ENCODE measurements at regions not wholly inside any gene's neighbourhood (a gene's known extent, or its start where the extent isn't known, plus 50 kb on each side); places are given as distances from the start of the nearest gene placed in this dataset.

- ChIA-PET POLR2A (no interaction called here), CTCF (interaction anchor here (0.5 kb wide), 1 partner anchor 982 kb away, joined by 3 read pairs; no protein-coding TSS in a partner anchor)
- TF ChIP-seq ZBTB7A (tag by site-specific recombination; IDR thresholded peaks at IDR 0.05; ENCODE audit: low read depth) (no peak), ZNF2 (tag by site-specific recombination; IDR thresholded peaks at IDR 0.05) (peak; percentile 98)
- Histone ChIP-seq H3K36me3 (ENCODE audit: control insufficient read depth in 2 of 2, insufficient read depth in 1 of 2, low read length in 2 of 2) (no peaks in the 10 kb centered on the region), H3K4me1 (ENCODE audit: control insufficient read depth, insufficient read depth, low read length) (no peaks in the 10 kb centered on the region), H3K27ac (ENCODE audit: extremely low read depth, low read depth, low read length) (no peak overlapping the region), H3K9me3 (ENCODE audit: control insufficient read depth, insufficient read depth, low read depth, low read length) (no peaks in the 10 kb centered on the region), H3K4me3 (ENCODE audit: low read depth, low read length) (no peak overlapping the region)
Measured at GRCh38 chr7:81030472-81030871, 111.6 kb upstream of the SEMA3C start.

- ChIA-PET CTCF (interaction anchor here (0.6 kb wide), 1 partner anchor 27 kb away, joined by 3 read pairs; no protein-coding TSS in a partner anchor), POLR2A (no interaction called here)
- Histone ChIP-seq H3K9me3 (ENCODE audit: control insufficient read depth, insufficient read depth, low read depth, low read length) (no peaks in the 10 kb centered on the region), H3K4me1 (ENCODE audit: control insufficient read depth, insufficient read depth, low read length) (no peaks in the 10 kb centered on the region), H3K4me3 (ENCODE audit: low read depth, low read length) (no peak overlapping the region), H3K27ac (ENCODE audit: extremely low read depth, low read depth, low read length) (no peak overlapping the region), H3K36me3 (ENCODE audit: control insufficient read depth in 2 of 2, insufficient read depth in 1 of 2, low read length in 2 of 2) (no peaks in the 10 kb centered on the region)
- TF ChIP-seq ZNF837 (tag by site-specific recombination; IDR thresholded peaks at IDR 0.05) (no peak), ZNF335 (tag by site-specific recombination; conservative IDR thresholded peaks at IDR 0.05) (no peak), MYNN (tag by site-specific recombination; IDR thresholded peaks at IDR 0.05; ENCODE audit: borderline replicate concordance) (no peak), KLF17 (tag by site-specific recombination; IDR thresholded peaks at IDR 0.05) (no peak), ZNF266 (tag by site-specific recombination; IDR thresholded peaks at IDR 0.05; ENCODE audit: low read depth) (no peak), ZNF112 (tag by site-specific recombination; IDR thresholded peaks at IDR 0.05) (no peak), ZNF747 (tag by site-specific recombination; IDR thresholded peaks at IDR 0.05) (no peak), ZNF555 (tag by site-specific recombination; conservative IDR thresholded peaks at IDR 0.05) (no peak)
Measured at GRCh38 chr7:81029511-81029910, 110.7 kb upstream of the SEMA3C start.

DNA sequence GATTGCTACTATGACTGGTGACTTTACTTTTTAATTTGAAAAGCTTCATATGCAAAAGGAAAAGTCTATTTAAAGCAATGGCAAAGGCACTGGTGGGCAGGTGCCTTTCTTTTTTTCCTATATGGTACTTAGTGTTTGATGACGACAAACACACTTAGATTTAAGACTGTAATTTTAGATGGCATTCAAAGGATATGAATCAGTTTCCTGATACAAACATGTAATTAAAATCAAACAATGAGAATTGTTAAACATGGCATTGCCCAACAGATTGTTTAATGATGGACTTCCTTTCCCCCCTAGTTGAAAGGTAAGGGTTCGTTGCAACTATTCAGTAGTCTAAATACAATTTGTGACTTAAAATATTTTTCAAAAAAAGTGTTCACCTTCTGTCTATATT, 106.5 kb upstream of the SEMA3C start:
- Histone ChIP-seq H3K9me3 (ENCODE audit: control insufficient read depth, insufficient read depth, low read depth, low read length) (no peaks in the 10 kb centered on the region), H3K27ac (ENCODE audit: extremely low read depth, low read depth, low read length) (no peak overlapping the region), H3K4me3 (ENCODE audit: low read depth, low read length) (no peak overlapping the region), H3K36me3 (ENCODE audit: control insufficient read depth in 2 of 2, insufficient read depth in 1 of 2, low read length in 2 of 2) (no peaks in the 10 kb centered on the region), H3K4me1 (ENCODE audit: control insufficient read depth, insufficient read depth, low read length) (no peaks in the 10 kb centered on the region)
- CTCF ChIA-PET: no interaction called here
- no peak for TF ChIP-seq ZNF37A (tag by site-specific recombination; IDR thresholded peaks at IDR 0.05)
- no peak for TF ChIP-seq ZNF530 (tag by site-specific recombination; IDR thresholded peaks at IDR 0.05; ENCODE audit: low read depth)
- no peak for TF ChIP-seq ZNF791 (tag by site-specific recombination; IDR thresholded peaks at IDR 0.05)
- no peak for TF ChIP-seq OSR2 (tag by site-specific recombination; IDR thresholded peaks at IDR 0.05)
- TF ChIP-seq ZNF140 (tag by site-specific recombination; IDR thresholded peaks at IDR 0.05): no peak
- TF ChIP-seq PRDM6 (tag by site-specific recombination; IDR thresholded peaks at IDR 0.05): no peak
- TF ChIP-seq, protein P1, sequence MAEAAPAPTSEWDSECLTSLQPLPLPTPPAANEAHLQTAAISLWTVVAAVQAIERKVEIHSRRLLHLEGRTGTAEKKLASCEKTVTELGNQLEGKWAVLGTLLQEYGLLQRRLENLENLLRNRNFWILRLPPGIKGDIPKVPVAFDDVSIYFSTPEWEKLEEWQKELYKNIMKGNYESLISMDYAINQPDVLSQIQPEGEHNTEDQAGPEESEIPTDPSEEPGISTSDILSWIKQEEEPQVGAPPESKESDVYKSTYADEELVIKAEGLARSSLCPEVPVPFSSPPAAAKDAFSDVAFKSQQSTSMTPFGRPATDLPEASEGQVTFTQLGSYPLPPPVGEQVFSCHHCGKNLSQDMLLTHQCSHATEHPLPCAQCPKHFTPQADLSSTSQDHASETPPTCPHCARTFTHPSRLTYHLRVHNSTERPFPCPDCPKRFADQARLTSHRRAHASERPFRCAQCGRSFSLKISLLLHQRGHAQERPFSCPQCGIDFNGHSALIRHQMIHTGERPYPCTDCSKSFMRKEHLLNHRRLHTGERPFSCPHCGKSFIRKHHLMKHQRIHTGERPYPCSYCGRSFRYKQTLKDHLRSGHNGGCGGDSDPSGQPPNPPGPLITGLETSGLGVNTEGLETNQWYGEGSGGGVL (tag by site-specific recombination; IDR thresholded peaks at IDR 0.05): no peak
- TF ChIP-seq HOXA7 (CRISPR knock-in tag; IDR thresholded peaks at IDR 0.05; ENCODE audit: borderline replicate concordance): no peak
- no peak for TF ChIP-seq ZNF544 (tag by site-specific recombination; IDR thresholded peaks at IDR 0.05)
- no peak for TF ChIP-seq ZNF266 (tag by site-specific recombination; IDR thresholded peaks at IDR 0.05; ENCODE audit: low read depth)
- no peak for TF ChIP-seq ZNF626 (tag by site-specific recombination; IDR thresholded peaks at IDR 0.05)
- TF ChIP-seq ZNF16 (tag by site-specific recombination; IDR thresholded peaks at IDR 0.05; ENCODE audit: low read depth): no peak
- no peak for TF ChIP-seq ZNF416 (tag by site-specific recombination; IDR thresholded peaks at IDR 0.05)
- no peak for TF ChIP-seq ZNF202 (tag by site-specific recombination; IDR thresholded peaks at IDR 0.05; ENCODE audit: borderline replicate concordance)
- TF ChIP-seq, protein P2, sequence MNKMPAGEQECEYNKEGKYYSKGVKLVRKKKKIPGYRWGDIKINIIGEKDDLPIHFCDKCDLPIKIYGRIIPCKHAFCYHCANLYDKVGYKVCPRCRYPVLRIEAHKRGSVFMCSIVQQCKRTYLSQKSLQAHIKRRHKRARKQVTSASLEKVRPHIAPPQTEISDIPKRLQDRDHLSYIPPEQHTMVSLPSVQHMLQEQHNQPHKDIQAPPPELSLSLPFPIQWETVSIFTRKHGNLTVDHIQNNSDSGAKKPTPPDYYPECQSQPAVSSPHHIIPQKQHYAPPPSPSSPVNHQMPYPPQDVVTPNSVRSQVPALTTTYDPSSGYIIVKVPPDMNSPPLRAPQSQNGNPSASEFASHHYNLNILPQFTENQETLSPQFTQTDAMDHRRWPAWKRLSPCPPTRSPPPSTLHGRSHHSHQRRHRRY (tag by site-specific recombination; IDR thresholded peaks at IDR 0.05): no peak
- POLR2A ChIA-PET: no interaction called here
